ENCODE measurements at regions not wholly inside any gene's neighbourhood (a gene's known extent, or its start where the extent isn't known, plus 50 kb on each side); places are given as distances from the start of the nearest gene placed in this dataset.

DNA sequence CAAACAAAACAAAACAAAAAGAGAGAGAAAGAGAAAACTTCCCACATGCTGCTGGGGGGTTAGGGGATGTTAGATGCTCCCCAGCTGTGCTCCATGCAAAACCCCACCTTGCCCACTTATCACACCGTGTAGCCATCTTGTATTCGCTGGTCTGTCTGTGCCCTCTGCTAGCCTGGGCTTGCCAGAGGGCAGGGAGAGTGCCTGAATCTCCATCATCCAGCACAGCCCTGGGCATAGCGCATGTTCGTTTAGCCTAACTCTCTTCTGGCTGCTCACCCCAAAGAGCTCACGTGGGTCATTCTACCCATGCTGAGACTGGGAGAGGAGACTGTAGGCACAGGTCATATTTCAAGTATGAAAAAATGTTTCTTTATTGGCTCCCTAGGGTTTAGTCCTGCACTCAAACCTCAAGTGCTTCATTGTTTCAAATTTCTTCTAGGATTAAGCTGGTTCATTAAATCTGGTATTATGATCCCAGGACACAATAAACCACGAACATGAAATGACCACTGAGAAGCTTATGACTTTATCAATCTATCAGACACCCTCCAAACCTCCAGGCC lies 100.5 kb downstream of the KCNF1 start:
- Mint-ChIP-seq H3K4me3 (no peak overlapping the region), H3K27me3 (peaks cover 8 to 16% (median 15%) of the 10 kb centered on the region in 3 donors), H3K9me3 (peaks cover 10 to 41% (median 25%) of the 10 kb centered on the region in 7 donors), H3K36me3 (peaks cover 5 to 16% of the 10 kb centered on the region in 2 donors), H3K27ac (no peak overlapping the region), H3K4me1 (no peaks in the 10 kb centered on the region)
- no peak for DNase-seq
- no peak for ATAC-seq (ENCODE audit: low read depth in 2 of 2)

DNA sequence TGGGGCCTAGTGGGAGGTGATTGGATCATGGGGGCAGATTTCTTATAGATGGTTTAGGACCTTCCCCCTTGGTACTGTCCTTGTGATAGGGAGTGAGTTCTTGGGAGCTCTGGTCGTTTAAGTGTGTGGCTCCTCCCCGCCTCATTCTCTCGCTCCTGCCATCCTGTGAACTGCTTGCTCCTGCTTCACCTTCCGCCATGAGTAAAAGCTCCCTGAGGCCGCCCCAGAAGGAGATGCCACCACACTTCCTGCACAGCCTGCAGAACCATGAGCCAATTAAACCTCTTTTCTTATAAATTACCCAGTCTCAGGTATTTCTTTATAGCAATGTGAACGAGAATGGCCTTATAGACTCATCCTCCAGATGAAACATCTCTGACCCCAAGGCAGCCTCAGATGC lies 101.5 kb downstream of the KCNF1 start:
- Mint-ChIP-seq H3K4me3 (no peak overlapping the region), H3K9me3 (peaks cover 10 to 41% (median 25%) of the 10 kb centered on the region in 7 donors), H3K27me3 (peaks cover 8 to 19% (median 15%) of the 10 kb centered on the region in 3 donors), H3K27ac (no peak overlapping the region), H3K36me3 (peaks cover 5 to 16% of the 10 kb centered on the region in 2 donors), H3K4me1 (no peaks in the 10 kb centered on the region)
- DNase-seq (no peak), ATAC-seq (ENCODE audit: low read depth in 2 of 2) (no peak)

DNA sequence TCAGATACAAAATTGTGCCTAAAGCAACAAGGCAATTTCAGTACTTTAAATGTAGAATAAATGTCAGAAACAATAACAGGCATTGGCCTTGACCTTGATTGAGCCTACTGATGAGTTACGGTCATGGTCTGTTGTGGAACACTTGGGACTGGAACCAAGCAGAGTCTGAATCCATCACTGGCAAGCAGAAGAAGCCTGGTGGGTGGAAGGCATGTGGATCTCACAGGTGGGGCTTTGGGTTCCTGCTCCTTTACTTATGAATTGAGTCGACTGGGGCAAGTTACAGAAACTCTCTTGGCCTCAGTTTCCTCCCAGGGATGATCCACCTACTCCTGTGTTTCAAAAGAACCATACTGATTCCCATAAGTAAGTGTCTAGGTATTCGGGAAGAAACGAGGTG lies 102.3 kb downstream of the KCNF1 start:
- no peaks in the 10 kb centered on the region for H3K4me1 Mint-ChIP-seq
- no peak overlapping the region for H3K4me3 Mint-ChIP-seq
- peaks cover 9 to 24% (median 18%) of the 10 kb centered on the region in 3 donors for H3K27me3 Mint-ChIP-seq
- peaks cover 5 to 16% of the 10 kb centered on the region in 2 donors for H3K36me3 Mint-ChIP-seq
- DNase-seq = no peak
- H3K27ac Mint-ChIP-seq = no peak overlapping the region
- peaks cover 10 to 41% (median 25%) of the 10 kb centered on the region in 7 donors for H3K9me3 Mint-ChIP-seq
- ATAC-seq (ENCODE audit: low read depth in 2 of 2) = no peak

DNA sequence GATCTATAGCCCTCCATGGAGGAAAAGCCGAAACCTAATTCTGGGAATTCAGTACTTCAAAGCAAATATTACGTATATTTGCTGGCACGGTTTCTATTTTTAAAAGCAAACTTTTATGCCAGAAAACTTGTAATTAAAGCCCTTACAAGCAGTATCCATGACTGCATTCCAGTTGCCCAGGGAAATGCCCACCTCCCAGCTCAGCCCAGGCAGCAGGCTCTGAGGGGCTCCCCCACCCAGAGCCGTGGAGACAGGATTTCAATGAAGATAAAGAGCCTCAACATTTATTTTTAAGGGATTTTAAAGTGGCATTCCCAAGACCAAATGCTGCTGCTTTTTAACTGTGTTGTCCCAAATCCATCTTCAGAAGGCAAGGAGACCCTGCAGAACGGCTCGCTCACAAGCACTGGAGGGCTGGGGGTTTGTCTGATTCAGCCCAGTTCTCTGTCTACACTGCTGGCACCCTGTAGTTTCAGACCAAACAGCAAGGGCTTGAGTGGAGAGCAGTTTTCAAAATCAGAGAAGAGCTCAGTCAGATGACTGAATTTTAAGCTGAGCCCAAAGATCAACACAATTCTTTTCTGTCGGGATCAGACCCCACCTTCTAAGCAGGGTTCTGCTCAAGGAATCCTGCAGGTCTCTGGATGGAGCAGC lies 105.1 kb downstream of the KCNF1 start:
- Mint-ChIP-seq H3K27ac (no peak overlapping the region), H3K9me3 (peaks cover 2 to 19% (median 8%) of the 10 kb centered on the region in 7 donors), H3K4me3 (peak overlapping the region in 1 of 8 donors; percentile 5), H3K27me3 (peaks cover 16 to 45% (median 33%) of the 10 kb centered on the region in 3 donors), H3K36me3 (peaks cover 5 to 7% of the 10 kb centered on the region in 2 donors), H3K4me1 (no peaks in the 10 kb centered on the region)
- no peak for ATAC-seq (ENCODE audit: low read depth in 2 of 2)
- no peak for DNase-seq

DNA sequence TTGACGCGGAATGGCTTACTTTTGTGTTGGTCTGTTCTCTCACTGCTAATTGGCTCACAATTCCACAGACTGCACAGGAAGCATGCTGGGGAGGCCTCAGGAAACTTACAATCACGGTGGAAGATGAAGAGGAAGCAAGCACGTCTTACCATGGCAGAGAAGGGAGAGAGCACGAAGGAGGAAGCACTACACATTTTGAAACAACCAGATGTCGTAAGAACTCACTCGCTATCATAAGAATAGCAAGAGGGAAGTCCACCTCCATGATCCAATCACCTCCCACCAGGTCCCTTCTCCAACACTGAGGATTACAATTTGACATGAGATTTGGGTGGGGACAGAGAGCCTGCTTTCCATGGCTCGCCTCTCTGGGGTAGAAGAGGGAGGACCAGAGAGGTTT lies 106.2 kb downstream of the KCNF1 start:
- DNase-seq (no peak), ATAC-seq (ENCODE audit: low read depth in 2 of 2) (no peak)
- Mint-ChIP-seq H3K27me3 (peaks cover 16 to 49% (median 33%) of the 10 kb centered on the region in 3 donors), H3K4me3 (no peak overlapping the region), H3K4me1 (no peaks in the 10 kb centered on the region), H3K9me3 (peaks cover 0 to 10% (median 4%) of the 10 kb centered on the region in 7 donors), H3K27ac (no peak overlapping the region), H3K36me3 (peaks cover 5 to 7% of the 10 kb centered on the region in 2 donors)

- no peaks in the 10 kb centered on the region for H3K4me1 Mint-ChIP-seq
- DNase-seq (no peak), ATAC-seq (ENCODE audit: low read depth in 2 of 2) (no peak)
- H3K27ac Mint-ChIP-seq = no peak overlapping the region
- H3K27me3 Mint-ChIP-seq = peaks cover 16 to 49% (median 28%) of the 10 kb centered on the region in 3 donors
- H3K4me3 Mint-ChIP-seq = peak overlapping the region in 1 of 8 donors; percentile 1
- H3K9me3 Mint-ChIP-seq = peaks cover 0 to 3% (median under 1%) of the 10 kb centered on the region in 7 donors
- peaks cover under 1 to 3% of the 10 kb centered on the region in 2 donors for H3K36me3 Mint-ChIP-seq
Observed at GRCh38 chr2:11018651-11019185, 107.0 kb downstream of the KCNF1 start.

DNA sequence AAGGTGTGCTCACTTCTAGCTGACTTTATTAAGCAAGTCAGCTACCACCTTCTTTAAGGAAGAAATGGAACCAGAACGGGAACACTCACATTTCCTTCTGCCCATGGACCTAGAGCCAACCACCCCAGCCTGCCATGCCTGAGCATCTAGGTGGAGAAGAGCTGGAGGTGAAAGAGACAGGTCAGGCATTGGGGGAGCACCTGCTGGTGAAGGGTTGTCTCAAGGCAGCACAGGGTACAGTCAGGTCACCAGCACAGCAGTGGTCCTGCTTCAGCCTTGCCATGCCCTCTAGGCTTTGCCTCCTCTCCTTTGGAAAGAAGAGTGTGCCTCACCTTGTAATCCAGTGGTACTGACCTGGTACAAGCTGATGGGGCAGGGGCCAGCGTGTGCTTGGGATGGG lies 107.9 kb downstream of the KCNF1 start:
- no peak overlapping the region for H3K4me3 Mint-ChIP-seq
- no peak for ATAC-seq (ENCODE audit: low read depth in 2 of 2)
- H3K9me3 Mint-ChIP-seq = no peaks in the 10 kb centered on the region
- DNase-seq = no peak
- no peaks in the 10 kb centered on the region for H3K36me3 Mint-ChIP-seq
- no peaks in the 10 kb centered on the region for H3K4me1 Mint-ChIP-seq
- H3K27ac Mint-ChIP-seq = no peak overlapping the region
- peaks cover 16 to 49% (median 29%) of the 10 kb centered on the region in 3 donors for H3K27me3 Mint-ChIP-seq

DNA sequence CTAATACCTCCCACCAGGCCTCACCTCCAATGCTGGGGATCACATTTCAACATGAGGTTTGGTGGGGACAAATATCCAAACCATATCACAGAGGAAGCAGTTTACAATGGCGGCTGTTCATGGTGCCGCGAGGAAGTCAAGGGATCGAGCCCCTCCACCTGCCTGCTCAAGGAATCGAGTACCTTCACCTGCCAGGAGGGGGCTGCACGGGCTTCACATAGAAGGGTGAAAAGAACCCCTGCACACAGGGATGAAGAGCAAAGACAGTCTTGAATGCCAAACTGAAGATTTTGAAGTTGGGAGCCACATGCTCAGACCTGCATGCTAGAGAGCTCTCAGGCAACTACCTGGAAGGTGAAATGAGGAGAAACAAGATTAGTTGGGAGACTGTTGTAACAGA lies 110.3 kb downstream of the KCNF1 start:
- Mint-ChIP-seq H3K9me3 (no peaks in the 10 kb centered on the region), H3K27ac (no peak overlapping the region), H3K4me3 (no peak overlapping the region), H3K36me3 (no peaks in the 10 kb centered on the region), H3K4me1 (no peaks in the 10 kb centered on the region), H3K27me3 (peaks cover 9 to 41% (median 24%) of the 10 kb centered on the region in 3 donors)
- DNase-seq = no peak
- no peak for ATAC-seq (ENCODE audit: low read depth in 2 of 2)

- Mint-ChIP-seq H3K27ac (no peak overlapping the region), H3K27me3 (peaks cover 9 to 37% (median 24%) of the 10 kb centered on the region in 3 donors), H3K4me1 (no peaks in the 10 kb centered on the region), H3K4me3 (no peak overlapping the region), H3K36me3 (no peaks in the 10 kb centered on the region), H3K9me3 (peaks cover 0 to 1% (median 0%) of the 10 kb centered on the region in 7 donors)
- DNase-seq (no peak), ATAC-seq (ENCODE audit: low read depth in 2 of 2) (no peak)
Observed at GRCh38 chr2:11022591-11023273, 111.0 kb downstream of the KCNF1 start.

DNA sequence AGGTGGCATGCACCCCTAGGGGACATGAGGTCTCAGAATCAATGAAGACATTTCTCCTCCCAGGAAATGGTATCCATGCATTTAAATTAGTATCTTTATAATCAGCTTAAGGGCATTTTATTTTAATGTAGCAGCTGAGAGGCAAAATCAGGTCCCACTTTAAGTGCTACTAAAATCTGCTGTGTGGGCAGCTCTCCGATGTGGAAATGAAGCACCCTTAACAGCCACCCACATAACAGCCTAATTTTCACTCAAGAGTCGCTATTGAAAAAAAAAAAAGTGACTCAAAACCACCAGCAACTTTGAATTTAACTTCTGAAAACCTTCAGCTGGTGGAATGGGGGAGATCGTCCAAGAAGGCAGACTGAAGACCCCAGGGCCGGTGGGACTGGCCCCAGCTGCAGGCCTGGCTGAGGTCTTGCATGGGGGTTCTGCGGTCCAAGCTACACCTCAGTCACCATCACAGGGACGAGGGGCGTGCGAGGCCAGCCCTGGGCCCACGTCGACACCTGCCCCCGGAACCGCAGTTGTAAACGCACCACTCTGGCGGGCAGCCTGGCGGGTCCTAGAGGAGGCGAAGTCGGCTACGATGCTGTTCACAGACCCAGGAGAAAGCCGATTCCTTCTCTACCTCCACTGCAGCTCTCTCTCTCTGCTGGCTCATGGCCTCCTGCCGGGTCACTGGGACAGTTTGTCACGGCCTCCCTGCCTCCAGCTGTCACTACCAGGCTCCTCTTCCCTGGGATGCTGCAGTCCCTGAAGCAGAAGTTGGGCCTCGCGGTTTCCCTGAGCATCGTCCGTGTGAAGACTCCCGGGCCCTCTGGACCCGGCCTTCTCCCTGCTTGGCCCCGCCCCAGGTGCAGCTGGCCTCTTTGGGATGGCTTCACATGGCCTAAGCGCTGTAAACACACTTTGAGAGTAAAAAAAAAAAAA lies 111.9 kb downstream of the KCNF1 start:
- DNase-seq (no peak), ATAC-seq (ENCODE audit: low read depth in 2 of 2) (no peak)
- H3K36me3 Mint-ChIP-seq = no peaks in the 10 kb centered on the region
- peaks cover 0 to 1% (median 0%) of the 10 kb centered on the region in 7 donors for H3K9me3 Mint-ChIP-seq
- H3K4me1 Mint-ChIP-seq = peaks cover 0 to 3% (median 0%) of the 10 kb centered on the region in 3 donors
- peaks cover 9 to 36% (median 30%) of the 10 kb centered on the region in 3 donors for H3K27me3 Mint-ChIP-seq
- H3K4me3 Mint-ChIP-seq = no peak overlapping the region
- no peak overlapping the region for H3K27ac Mint-ChIP-seq

GRCh38 chr2:11024259-11024645 lies 112.5 kb downstream of the KCNF1 start:
- peaks cover 0 to 1% (median 0%) of the 10 kb centered on the region in 7 donors for H3K9me3 Mint-ChIP-seq
- peaks cover 5 to 34% (median 25%) of the 10 kb centered on the region in 3 donors for H3K27me3 Mint-ChIP-seq
- peak overlapping the region in 1 of 6 donors; percentile 40 for H3K27ac Mint-ChIP-seq
- H3K4me3 Mint-ChIP-seq = no peak overlapping the region
- H3K4me1 Mint-ChIP-seq = peaks cover 0 to 3% (median 0%) of the 10 kb centered on the region in 3 donors
- ATAC-seq (ENCODE audit: low read depth in 2 of 2) (no peak), DNase-seq (no peak)
- no peaks in the 10 kb centered on the region for H3K36me3 Mint-ChIP-seq

- H3K27ac Mint-ChIP-seq = no peak overlapping the region
- ATAC-seq (ENCODE audit: low read depth in 2 of 2) (no peak), DNase-seq (no peak)
- no peak overlapping the region for H3K4me3 Mint-ChIP-seq
- peaks cover 0 to 3% (median 0%) of the 10 kb centered on the region in 3 donors for H3K4me1 Mint-ChIP-seq
- peaks cover 0 to 2% (median 0%) of the 10 kb centered on the region in 7 donors for H3K9me3 Mint-ChIP-seq
- H3K36me3 Mint-ChIP-seq = no peaks in the 10 kb centered on the region
- peaks cover 4 to 35% (median 26%) of the 10 kb centered on the region in 3 donors for H3K27me3 Mint-ChIP-seq
Observed at GRCh38 chr2:11024687-11025086, 113.0 kb downstream of the KCNF1 start.
